GM23248 (cell line): ENCODE measurements at regions not wholly inside any gene's neighbourhood (a gene's known extent, or its start where the extent isn't known, plus 50 kb on each side); places are given as distances from the start of the nearest gene placed in this dataset.

Source experiments
- EZH2 ChIP-seq: fragments of 200-600 bp; sonication (generic); IDR thresholded peaks from 2 replicates; pipeline ENCODE4 v1.6.1; 2018; ENCODE audit warnings: antibody characterized with exemption, mild to moderate bottlenecking; ENCODE audit not compliant: insufficient read depth, poor library complexity, severe bottlenecking
- EZH2phosphoT487 ChIP-seq: fragments of 200-600 bp; sonication (generic); IDR thresholded peaks from 2 replicates; pipeline ENCODE4 v1.6.1; 2018; ENCODE audit warnings: antibody characterized with exemption, moderate library complexity, mild to moderate bottlenecking, low read depth; ENCODE audit not compliant: insufficient read depth

- no peak for TF ChIP-seq EZH2
- no peak for TF ChIP-seq EZH2phosphoT487
Observed at GRCh38 chr6:91055959-91056358, 469.1 kb upstream of the MAP3K7 start.
